Fibroblast of lung (primary cell): ENCODE measurements at regions not wholly inside any gene's neighbourhood (a gene's known extent, or its start where the extent isn't known, plus 50 kb on each side); places are given as distances from the start of the nearest gene placed in this dataset.

Experiments
- CTCF ChIP-seq, 2 donors: IDR thresholded peaks in 1 of 2; conservative IDR thresholded peaks in 1 of 2; 1 replicate in 1 of 2; 2 replicates in 1 of 2; pipeline ENCODE4 v1.5.1; 2011 to 2012; ENCODE audit warnings: low read length in 2 of 2, control low read depth in 1 of 2, inconsistent platforms in 1 of 2, low read depth in 1 of 2, mild to moderate bottlenecking in 1 of 2
- EZH2 ChIP-seq: IDR thresholded peaks from 2 replicates; pipeline ENCODE4 v1.5.1; 2012; ENCODE audit warnings: low read length, control low read depth, mild to moderate bottlenecking; ENCODE audit errors: missing control alignments

GRCh38 chr2:195331966-195332365 lies 325.1 kb upstream of the SLC39A10 start:
- TF ChIP-seq CTCF (conservative IDR thresholded peaks at IDR 0.05 in 1 of 2, IDR thresholded peaks at IDR 0.05 in 1 of 2; ENCODE audit: low read depth in 1 of 2, low read length in 2 of 2) (no peak), EZH2 (no peak)
